Activated effector memory CD4-positive, alpha-beta T cell treated with anti-CD3 and anti-CD28 coated beads, Interleukin-2, amount 50 U/mL, for 16 hours (primary cell): ENCODE measurements at regions not wholly inside any gene's neighbourhood (a gene's known extent, or its start where the extent isn't known, plus 50 kb on each side); places are given as distances from the start of the nearest gene placed in this dataset.

ENCODE experiments used
- DNase-seq: peaks from one replicate; pipeline ENCODE4 v3.0.0-alpha.2; 2020

DNA sequence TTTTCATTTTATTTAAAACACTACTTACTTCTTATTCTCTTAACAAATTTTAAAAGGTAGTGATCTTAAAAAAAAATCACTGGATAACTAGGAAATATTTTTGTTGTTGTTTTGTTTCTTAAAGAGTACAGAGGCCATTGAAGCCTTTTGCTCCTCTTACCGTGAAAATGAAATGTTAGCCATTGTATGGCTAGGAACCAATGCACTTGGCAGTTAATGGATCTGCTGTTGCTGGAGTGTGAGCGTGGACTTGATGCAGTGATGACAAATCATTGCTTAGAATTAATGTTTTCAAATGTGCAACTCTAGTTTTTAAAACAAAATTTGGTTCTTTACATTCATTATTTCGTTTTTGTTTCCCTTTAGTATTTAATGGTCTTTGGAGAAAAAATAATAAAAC is 162.3 kb downstream of the HAUS1 start:
- no peak for DNase-seq

DNA sequence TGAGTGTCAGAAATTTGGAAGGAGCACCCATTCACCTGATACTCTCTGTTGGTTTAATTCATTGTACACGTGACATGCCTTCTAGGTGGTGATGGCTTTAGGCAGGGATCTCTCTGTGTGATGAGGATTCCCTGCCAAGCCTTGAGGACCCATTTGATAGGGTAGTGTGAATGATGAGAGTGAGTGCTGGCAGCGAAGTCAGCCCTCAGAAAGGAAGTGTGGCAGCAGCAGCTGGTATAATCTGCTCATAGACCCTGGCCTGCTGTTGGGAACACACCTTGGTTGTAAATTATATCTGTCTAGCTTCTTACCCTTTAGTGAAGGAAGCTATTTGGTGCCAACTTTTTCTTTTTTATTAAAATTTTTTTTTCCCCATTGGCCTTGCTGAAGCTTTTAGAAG is 164.5 kb downstream of the HAUS1 start:
- DNase-seq = no peak

DNA sequence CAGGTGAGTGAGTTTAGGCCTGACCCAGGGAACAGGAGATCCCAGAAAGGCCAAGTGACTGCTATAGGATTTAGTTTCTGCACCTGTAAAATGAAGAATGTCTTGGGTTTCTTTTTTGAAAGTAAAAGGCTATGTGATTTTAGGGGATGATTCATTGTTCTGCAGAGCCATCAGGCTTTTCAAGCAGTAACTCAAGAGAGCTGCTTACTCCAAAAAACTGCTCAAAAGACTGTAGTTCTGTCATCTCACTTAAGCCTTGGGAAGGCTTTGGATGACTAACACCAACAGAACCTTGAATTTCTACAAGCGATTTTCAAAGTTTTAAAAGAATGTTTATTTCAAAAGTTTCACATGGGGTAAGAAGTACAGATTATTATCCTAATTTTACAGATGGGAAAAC is 165.1 kb downstream of the HAUS1 start:
- DNase-seq = no peak

DNA sequence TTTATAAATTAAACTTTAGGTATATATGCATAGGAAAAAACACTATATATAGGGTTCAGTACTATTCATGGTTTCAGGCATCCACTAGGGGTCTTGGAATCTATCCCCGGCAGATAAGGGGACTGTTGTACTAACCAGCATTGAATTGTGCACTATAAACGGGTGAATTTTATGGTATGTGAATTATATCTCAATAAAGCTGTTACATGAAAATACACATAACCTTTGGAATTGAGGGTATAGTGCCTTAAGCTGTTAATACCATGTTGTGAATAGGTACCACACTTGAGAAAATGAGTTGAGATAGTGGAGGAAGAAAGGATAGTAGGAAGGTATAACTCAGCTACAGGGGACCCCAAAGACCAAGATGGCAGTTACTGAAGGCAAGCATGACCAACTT is 167.3 kb downstream of the HAUS1 start:
- DNase-seq = no peak

DNA sequence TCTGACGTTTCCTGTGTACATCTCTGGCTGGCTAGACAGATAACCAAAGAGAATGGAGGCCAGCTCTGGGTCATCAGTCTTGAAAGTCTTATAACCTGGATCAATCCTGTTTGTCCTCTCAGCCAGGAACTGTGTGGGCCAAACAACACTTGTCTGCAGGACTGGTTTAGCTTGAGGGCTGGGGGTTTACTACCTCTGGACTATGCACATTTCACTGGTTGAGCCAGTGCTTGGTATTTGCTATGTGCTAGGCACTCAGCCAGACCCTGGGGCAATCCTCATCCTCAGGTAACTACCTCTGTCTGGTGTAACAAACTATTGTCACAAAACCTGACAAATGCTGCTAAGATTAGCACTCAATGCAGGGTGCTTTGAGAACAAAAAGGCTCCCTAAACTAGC is 169.7 kb downstream of the HAUS1 start:
- no peak for DNase-seq

DNA sequence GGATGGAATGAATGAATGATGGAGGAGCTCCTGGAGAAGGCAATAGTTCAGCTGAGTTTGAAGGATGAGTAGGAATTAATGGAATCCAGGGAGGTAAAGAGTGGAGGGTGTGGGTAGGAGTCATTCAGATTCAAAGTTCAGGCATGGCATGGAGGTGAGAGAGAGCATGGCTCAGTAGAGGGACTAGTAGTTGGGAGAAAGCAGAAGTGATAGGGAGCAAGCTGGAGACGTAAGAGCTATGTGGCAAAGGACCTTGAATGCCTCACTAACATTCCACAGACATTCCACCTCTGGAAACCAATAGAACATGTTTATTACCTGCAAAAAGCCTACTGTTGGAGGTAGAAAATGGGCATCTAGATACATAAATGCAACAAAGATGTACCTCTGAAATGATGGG is 170.1 kb downstream of the HAUS1 start:
- no peak for DNase-seq

DNA sequence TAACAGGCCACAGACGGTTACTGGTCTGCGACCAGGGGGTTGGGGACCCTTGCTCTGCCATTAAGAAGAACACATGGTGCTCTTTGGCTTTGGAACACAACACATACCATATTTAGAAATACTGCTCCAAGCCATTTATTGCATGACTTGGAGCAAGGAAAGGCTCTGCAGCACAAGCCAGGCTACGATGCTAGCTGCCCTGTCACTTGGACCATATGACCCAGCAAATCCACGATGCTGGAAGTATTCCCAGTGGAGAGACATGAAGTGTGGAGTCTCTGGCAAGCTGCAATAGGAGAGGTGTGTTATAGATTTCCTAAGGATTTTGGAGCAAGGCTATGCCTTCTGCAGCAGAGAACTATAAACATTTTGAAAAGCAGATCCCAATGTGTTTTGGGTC is 171.2 kb downstream of the HAUS1 start:
- DNase-seq = no peak

DNA sequence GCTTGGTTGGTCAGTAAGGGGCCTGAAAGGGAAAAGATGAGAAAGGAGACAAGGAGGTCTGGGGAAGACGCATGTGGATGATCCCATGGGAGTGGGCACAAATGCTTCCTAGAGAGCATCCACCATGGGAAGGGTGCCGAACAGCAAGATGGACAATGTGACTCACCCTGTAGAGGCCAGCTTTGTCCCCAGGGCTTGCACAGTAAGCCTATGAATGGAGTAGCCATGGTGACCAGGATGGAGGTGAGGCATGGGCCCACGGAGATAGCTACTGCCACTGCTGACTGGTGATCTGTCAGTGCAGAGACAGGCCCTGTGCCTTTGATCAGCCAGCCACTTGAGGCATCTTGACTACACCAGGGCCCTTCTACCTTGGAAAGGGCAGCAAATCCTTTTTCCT is 172.6 kb downstream of the HAUS1 start:
- no peak for DNase-seq

DNA sequence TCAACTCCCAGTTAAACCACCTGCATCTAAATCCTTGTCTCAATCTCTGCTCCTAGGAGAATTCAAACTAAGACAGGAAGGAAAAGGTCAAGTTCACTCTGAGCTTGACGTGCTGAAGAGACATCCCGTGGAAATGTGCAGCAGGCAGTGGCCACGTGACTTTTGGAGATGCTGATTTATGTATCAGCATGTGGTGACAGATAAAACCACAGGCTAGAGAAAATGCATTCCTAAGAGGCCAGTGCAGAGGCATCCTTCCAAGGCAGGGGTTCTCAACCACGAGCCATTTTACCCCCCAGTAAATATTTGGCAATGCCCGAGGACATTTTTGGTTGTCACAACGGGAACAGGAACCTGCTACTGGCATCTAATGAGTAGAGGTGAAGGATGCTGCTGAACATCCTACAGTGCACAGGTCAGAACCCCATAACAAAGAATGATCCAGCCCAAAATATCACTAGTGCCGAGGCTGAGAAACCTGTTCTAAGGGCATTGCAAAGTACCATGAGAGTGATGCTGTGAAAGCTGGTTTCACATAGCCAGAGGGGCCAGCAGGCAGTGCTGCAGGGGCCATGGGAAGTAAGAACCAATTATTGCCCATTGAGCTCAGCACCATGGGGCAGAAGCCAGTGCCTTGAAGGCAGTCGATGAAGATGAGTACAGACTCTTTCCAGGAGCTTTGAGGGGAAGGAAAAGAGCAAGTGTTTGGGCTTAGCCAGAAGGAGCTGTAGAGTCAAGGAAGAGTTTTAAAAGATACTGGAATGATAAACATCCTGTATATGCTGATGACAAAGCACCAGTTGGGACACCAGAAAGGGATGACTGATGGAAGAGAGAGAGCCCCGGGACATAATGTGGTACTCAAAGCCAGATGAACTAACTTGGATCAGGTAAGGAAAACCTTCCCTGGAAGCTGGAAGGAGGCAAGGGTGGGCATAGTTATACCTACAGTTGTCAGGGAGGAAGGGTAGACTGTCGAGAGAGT is 174.6 kb downstream of the HAUS1 start:
- DNase-seq = no peak

DNA sequence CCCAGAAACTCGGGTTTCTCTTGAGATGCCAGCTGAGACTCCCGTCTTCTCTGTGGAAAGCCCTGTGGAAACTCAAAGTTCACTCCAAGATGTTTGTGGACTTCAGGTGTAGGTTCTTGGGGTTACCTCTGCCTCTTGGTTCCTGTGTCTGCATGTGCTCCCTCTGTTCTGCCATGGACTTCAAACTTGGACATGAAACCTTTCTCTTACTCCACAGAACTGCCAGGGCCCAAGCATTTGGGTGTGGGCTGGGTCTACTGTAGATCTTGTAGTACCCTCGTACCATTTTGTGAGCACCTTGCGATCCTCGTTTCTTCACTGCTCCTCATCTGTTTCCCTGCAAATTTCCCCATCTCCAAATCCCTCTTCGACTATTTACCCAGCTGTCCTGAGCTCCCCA is 175.5 kb downstream of the HAUS1 start:
- DNase-seq = no peak

DNA sequence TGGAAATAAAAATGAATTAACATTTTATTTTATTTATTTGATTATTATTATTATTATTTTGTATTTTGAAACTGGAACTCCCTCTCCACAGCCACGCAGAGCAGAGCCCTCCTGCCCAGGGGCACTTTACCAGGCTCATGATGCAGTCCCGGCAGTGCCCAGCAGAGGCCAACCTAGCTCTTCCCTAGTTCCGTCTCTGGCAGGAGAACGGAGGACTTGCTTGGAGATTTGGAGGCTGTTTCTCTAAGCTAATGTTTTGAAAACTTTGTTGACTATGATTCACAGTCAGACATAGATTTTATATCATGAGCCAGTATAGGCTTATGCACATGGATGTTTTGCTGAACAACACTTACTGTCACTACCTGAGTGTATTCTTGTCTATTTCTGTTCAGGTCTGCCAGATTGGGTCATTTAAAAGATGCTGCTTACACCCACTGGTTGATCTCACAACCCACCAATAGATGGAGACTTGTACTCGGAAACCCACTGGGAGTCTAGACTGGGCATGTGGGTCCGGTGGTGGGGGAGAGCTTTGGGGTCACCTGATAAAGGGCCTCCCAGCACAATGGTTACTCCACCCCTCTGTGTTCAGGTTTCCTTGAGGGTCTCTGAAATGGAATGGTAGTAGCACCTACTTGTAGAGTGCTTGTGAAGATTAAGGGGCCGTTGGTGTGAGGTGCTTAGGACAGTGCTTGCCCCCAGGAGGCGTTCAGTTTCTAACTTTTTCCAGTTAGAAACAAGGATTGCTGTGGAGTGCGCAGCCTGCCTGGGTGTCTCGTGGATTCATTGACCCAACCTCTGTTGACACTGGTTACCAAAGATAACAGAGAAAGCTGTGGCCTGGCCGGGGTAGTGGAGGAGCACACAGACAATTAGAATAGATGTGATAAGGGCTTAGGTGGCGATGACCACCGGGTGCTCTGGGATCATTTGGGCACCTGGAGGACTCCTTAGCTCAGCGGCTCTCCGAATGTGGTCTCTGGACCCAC is 177.3 kb downstream of the HAUS1 start:
- DNase-seq = peak; percentile 80

DNA sequence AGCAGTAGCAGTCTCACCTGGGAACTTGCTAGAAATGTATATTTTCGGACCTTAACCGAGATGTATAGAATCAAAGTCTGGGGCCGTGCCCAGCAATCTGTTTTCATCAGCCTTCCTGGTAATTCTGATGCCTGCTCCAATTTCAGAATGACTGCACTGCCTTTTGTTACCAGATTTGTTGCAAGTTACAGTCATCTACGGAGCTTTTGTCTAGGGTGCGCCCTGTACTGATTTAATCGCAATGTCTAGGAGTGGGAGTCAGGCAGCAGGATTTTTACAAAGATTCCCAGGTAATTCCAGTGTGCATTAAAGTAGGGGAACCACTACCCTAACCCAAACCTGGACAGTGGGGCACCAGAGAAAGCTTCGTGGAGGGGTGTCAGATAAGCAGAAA is 178.0 kb downstream of the HAUS1 start:
- DNase-seq = no peak

DNA sequence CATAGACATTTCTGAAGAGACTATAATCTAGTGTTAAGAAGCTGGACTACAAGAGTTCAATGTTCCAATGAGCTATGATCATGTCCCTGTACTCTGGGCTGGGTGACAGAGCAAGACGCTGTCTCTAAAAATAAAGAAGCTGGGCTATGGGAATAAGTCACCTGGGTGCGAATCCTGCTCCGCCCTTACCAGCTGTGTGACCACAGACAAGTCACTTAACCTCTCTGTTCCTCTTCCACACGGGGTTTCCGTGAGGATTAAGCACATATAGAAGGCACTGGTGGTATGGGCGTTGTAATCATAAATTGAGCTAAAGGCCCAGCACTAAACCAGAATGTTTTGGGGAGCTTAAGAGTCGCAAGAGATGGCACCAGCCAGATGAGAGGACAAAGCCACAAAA is 178.5 kb downstream of the HAUS1 start:
- DNase-seq = no peak

DNA sequence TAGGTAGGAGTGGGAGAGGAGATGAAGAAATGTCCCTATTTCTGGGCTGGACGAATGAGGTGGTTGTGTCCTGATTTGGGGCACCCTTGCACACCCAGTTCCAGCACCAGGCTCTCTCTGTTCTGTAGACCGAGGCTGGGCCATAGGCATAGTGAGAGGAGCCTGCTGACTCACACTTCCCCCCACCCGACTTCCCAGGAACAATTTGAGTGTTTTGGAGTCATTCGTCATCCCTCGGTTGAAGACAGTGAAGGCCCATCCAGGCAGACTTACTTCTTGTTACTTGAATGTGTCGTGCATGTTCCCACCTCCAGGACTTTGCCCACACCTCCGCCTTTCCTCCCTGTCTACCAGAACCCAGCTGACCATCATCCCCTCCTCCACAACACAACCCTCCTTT is 179.1 kb downstream of the HAUS1 start:
- no peak for DNase-seq

DNA sequence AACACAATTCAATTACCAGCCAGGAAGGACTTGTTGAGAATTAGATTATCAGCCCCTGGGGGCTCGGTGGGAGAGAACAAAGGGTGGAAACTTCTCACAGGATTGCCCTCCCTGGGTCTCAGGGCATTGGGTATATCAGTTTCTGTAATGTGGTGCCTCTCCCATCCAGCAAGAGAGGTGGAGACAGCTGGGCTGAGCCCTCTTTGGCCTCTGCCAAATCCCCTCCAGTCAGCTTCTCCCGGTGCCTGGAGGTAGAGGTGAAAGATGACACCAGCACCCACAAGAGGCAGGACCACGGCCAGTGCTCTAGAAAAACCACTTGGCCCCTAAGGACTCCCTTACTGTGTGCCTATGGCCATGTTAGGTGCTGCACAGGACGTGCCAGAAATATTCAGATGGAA is 179.7 kb downstream of the HAUS1 start:
- DNase-seq = no peak

DNA sequence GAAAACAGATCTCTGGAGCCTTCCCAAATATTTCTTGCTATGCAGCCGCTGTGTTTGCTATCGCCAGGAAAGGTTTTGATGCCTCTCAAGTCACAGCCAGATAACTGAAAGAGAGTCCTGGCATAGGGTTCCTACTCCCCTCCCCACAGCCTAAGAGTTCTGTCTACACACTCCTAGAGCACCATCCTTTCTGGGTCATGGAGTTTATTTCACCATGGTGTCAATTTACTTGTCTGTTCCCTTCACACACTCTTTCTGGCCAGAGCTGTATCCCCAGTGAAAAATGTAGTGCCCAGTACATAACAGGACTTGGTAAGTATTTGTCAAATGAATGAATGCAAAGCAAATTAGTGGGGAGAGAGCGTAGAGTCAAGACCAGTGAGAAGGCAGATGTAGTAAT is 185.3 kb downstream of the HAUS1 start:
- DNase-seq = no peak

DNA sequence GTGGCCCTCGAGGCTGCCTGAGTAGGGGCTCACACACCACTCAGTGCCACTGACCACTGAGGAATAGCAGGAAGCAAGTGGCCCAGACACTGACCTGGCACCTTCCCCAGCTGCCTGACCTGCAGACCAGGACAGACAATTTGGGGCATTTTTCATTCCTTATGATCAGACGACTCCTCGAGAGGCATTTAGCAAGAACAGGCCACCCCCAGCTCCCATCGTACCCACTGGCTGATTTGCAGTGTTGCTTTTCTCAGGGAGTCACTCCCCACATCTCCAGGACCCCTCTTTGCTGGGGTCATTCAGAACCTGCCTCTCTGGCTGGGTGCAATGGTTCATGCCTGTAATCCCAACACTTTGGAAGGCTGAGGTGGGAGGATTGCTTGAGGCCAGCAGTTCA is 185.7 kb downstream of the HAUS1 start:
- no peak for DNase-seq

DNA sequence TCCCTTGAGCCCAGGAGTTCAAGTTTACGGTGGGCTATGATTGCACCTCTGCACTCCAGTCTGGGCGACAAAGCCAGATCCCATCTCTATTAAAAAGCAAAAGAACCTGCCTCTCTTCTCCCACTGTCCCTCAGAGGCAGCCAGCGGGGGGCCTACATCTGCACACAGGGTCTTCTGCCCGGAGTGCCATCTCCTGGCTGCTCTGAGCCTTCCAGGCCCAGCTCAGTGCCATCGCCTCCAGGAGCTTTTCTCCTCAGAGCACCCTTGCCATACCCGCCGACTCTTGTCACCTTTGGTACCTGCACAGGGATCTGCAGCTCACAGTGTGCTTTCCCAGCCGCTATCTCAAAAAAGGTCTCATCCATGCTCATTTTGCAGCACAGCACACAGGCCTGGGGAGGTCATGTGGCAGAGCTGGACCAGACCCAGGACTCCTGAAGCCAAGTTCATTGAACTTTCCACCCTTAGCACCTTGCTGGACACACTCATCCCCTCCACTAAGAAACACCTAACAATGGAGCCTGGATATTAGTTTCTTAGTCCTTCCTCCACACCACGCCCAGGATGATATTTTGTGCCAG is 186.3 kb downstream of the HAUS1 start:
- DNase-seq = no peak

DNA sequence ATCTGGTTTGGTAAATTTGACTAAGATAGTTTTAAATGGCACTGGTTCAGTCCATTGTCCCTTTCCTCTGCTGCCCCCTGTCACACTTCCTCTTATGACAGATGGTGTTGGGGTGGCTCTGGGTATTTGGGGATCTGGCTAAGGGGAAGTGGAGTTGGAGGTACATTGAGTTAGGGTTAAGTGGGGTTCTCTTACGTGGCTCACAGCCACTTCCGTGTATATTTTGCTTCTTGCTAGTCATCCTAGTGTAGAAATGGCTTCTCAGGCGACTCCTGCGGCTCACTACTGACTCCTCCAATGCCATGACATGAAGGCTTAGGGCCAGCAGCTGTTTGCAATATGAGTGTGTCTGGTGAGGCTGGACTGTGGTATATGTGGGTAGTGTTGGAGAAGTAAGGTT is 187.0 kb downstream of the HAUS1 start:
- no peak for DNase-seq

DNA sequence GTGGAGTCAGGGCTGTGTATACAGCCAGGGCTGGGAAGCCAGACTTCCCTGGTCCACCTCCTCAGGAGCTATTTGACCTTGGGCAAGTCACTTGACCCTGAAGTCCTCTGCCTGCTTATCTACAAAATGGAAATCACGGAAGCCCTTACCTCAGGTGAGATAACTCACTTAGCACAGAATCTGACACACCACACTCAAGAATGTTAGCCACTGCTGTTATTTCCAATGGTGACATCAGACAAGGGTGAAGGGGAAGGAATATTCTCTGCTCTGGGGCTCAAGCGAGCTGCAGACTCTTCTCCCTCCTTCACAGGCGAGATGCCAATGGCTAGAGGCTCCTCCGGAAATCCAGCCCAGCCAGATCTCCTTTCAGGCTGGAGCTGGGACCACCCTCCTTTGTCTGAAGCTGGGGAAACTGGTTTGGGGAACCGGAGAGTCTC is 189.6 kb downstream of the HAUS1 start:
- no peak for DNase-seq

DNA sequence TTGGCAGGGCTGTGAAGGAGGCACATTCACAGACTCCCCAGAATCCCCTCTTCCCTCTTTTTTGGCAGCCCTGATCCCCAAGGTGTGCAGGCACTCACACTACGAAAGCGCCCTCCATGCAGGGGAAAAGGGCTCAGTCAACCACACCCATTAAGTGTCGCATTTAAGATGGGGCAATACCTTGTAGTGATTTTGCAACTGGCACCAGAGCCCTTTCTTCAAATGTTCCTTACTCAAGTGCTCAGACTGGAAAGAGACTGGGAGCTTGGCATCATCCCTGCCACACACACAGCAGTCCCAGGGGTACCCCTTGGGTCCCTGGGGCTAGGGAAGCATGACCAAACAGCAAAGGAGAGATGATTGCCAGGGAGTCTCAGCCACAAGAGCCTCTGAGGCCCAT is 190.1 kb downstream of the HAUS1 start:
- no peak for DNase-seq

DNA sequence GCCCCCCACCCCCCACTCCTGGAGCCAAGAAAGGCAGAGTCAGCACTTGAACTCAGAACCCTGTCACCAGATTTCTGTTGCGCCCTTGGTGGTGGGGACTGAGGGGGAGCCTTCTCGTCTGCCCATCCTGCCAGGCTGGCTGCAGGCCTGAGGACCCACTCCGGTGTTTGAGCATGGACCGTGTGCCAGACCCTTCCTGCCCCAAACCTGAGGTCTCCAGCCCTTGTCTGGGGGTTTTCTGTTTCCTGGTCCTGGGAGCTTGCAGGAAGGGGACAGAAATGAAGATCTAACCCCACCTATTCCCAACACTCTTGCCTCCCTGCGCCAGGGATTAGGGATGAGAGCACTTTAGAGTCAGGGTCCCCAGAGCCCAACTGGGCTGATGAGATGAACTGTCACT is 190.6 kb downstream of the HAUS1 start:
- no peak for DNase-seq

DNA sequence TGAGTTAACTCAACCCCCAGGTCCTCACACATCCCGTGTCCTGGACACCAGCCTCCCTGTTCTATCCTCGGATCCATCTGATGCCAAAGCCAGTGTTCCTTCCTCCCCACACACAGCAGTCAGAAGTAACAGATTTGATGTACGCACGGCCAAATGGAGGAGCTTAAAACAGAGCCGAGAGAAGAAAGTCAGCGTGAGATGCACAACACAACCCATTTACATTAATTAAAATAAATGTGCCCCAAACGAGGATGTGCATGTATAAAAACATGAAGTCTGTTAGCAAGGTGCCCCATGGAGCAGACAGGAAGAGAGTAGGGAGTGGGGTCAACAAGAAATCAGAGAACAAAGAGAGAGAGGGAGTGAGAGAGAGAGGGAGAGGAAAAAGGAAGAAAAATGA is 191.2 kb downstream of the HAUS1 start:
- no peak for DNase-seq
